ENCODE measurements at regions not wholly inside any gene's neighbourhood (a gene's known extent, or its start where the extent isn't known, plus 50 kb on each side); places are given as distances from the start of the nearest gene placed in this dataset.
"Not testable (repeated sequence)": the region's sequence is repeated elsewhere in the genome, so short reads cannot be mapped to it uniquely, and the experiment has no call there.

DNA sequence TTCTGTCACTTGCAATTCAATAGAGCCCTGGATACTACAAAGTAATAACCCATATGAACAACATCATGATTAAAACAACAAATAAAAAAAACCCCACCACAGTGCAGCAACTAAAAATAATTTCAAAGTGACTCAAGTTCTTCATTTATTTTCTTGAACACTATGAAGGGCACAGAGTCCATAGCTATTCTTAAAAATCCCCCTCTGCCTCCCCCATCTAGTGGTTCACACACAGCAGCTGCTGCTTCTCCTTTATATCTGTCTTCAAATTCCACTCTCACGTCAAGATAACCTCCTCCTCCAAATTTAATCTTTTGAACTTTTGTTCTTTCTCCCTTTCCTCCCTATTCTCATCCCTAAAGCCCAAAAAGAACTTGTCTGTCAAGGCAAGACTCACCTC is 591.3 kb downstream of the ZEB2 start:
- TF ChIP-seq, protein P1, sequence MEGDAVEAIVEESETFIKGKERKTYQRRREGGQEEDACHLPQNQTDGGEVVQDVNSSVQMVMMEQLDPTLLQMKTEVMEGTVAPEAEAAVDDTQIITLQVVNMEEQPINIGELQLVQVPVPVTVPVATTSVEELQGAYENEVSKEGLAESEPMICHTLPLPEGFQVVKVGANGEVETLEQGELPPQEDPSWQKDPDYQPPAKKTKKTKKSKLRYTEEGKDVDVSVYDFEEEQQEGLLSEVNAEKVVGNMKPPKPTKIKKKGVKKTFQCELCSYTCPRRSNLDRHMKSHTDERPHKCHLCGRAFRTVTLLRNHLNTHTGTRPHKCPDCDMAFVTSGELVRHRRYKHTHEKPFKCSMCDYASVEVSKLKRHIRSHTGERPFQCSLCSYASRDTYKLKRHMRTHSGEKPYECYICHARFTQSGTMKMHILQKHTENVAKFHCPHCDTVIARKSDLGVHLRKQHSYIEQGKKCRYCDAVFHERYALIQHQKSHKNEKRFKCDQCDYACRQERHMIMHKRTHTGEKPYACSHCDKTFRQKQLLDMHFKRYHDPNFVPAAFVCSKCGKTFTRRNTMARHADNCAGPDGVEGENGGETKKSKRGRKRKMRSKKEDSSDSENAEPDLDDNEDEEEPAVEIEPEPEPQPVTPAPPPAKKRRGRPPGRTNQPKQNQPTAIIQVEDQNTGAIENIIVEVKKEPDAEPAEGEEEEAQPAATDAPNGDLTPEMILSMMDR (conservative IDR thresholded peaks at IDR 0.05), result no peak
- H3K27ac ChIP-seq, result no peak overlapping the region

DNA sequence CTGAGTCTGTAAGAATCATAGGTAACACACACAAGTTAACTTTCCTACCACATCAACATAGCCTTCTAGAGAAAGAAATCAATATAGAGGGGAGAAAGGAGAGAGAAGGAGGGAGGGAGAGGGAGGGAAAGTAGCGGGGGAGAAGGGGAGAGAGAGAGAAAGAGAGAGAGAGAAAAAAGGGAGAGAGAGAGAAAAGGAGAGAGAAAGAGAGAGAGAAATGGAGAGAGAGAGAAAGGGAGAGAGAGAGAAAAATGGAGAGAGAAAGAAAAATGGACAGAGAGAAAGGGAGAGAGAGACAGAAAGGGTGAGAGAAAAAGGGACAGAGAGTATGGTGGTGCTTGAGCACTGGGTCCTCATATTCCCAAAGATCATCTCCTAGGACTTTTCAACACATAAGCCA is 591.7 kb downstream of the ZEB2 start:
- TF ChIP-seq, protein P1 (conservative IDR thresholded peaks at IDR 0.05), result no peak
- no peak overlapping the region for H3K27ac ChIP-seq

DNA sequence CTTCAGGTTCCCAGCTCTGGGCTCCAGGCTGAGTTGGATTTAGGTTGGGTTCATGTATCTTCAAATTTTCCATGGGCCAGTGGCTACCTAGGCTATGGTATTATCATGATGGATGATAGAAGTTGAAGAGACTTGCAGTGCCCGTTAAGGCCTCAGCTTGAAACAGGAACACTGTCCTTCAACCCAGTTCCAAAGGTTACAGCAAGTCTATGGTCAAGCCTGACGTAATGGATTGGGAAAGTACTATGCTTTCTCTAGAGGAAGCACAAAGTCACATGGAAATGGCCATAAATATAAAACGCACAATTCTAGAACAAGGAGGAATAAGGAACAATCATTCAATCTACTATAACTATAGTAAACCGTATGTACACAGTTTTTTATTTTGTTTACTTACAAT is 593.2 kb downstream of the ZEB2 start:
- TF ChIP-seq, protein P1 (conservative IDR thresholded peaks at IDR 0.05), result no peak
- no peak overlapping the region for H3K27ac ChIP-seq

DNA sequence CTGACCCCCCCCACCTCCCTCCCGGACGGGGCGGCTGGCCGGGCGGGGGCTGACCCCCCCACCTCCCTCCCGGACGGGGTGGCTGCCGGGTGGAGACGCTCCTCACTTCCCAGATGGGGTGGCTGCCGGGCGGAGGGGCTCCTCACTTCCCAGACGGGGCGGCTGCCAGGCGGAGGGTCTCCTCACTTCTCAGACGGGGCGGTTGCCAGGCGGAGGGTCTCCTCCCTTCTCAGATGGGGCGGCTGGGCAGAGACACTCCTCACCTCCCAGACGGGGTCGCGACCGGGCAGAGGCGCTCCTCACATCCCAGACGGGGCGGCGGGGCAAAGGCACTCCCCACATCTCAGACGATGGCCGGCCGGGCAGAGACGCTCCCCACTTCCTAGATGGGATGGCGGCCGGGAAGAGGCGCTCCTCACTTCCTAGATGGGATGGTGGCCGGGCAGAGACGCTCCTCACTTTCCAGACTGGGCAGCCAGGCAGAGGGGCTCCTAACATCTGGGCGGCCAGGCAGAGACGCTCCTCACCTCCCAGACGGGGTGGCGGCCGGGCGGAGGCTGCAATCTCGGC is 597.6 kb downstream of the ZEB2 start:
- H3K27ac ChIP-seq, result not testable (repeated sequence)

DNA sequence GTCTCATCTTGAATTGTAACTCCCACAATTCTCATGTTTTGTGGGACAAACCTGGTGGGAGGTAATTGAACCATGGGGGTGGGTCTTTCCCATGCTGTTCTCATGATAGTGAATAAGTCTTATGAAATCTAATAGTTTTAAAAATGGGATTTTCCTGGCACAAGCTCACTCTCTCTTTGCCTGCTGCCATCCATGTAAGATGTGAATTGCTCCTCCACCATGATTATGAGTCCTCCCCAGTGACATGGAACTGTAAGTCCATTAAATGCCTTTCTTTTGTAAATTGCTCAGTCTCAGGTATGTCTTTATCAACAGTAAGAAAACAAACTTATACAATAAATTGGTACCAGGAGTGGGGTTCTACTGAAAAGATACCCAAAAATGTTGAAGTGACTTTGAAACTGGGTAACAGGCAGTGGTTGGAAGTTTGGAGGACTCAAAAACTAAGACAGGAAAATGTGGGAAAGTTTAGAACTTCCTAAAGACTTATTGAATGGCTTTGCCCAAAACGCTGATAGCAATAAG is 601.4 kb downstream of the ZEB2 start:
- TF ChIP-seq, protein P1 (conservative IDR thresholded peaks at IDR 0.05), result no peak
- no peak overlapping the region for H3K27ac ChIP-seq

DNA sequence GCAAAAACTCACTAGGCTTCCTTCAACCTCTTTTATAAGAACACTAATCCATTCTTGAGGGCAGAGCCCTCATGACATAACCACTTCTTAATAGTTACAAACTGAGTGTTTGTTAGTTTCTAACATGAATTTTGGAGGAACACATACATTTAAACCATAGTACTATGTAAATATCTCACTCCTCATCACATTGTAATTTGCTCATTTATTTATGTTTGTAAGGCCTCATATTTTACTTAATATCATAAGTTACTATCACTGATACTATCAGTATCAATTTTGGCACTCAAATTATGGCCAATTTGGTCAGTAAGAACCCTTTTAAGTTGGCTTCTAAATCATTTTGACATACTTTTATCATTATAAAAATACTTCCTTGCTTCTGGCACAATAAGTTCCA is 603.1 kb downstream of the ZEB2 start:
- TF ChIP-seq, protein P1 (conservative IDR thresholded peaks at IDR 0.05), result no peak
- no peak overlapping the region for H3K27ac ChIP-seq

DNA sequence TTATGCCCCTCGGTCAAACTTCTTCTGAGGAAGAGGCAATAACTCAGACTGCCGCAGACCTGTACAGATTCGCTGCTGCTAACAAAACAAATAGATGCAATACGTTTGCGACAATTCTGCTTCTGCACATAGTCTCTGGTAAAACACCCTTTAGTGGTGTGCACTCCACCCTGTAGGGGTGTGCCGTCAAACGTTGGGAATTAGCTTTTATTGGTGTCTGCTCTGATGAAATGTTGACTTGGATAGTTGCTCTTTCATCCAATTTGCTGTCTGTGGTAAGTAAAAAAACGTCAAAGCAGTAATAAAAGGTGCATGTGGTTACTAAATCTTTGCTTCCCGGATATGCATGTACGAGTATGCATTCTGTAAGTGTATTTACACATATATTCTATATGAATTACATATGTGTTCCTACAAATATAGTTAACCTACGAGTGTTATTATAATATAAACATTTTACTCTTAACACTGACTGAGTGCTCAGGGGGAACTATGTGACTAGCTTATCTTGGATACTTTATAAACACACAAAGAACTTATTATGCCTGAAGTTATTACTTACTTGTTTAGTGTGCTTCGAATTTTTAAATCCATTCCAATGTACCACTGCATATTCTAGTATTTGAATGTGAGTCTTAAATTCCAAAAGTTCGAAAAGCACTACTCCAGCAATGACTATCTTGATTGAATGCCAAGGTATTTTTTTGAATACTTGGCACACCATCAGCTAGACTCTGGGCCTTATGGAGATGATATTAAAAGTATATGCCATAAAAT is 610.2 kb downstream of the ZEB2 start:
- TF ChIP-seq, protein P1 (conservative IDR thresholded peaks at IDR 0.05), result no peak

DNA sequence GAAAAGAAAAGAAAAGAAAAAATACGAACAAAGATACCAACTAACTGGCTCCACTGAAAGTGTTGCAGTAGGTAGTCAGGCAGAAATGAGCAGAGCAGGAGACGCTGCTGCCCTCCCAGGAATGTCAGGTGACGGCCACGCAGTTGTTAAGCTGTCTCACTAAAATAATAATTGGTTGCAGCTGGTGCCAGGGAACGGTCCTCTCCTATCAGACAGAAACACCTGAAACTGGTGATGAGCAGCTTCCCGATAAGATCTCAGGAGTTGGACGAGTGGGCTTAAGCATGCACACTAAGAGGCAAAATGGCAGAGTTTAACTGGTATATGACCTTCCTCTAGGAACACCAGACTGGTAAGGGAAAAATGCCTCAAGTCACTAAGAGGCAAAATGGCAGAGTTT is 611.1 kb downstream of the ZEB2 start:
- TF ChIP-seq, protein P1 (conservative IDR thresholded peaks at IDR 0.05), result no peak
- H3K27ac ChIP-seq, result no peak overlapping the region

More for the DNA sequence above, 610.2 kb downstream of the ZEB2 start:
- H3K27ac ChIP-seq, result no peak overlapping the region

Data from VCaP (cell line).